Uterus (tissue), 2 donors: ENCODE measurements at regions not wholly inside any gene's neighbourhood (a gene's known extent, or its start where the extent isn't known, plus 50 kb on each side); places are given as distances from the start of the nearest gene placed in this dataset.

Experiments
- POLR2A ChIP-seq, 2 donors: fragments of 450-650 bp; IDR thresholded peaks; one replicate each; pipeline ENCODE4 v1.6.1; 2016; ENCODE audit warnings: antibody characterized with exemption in 2 of 2, mild to moderate bottlenecking in 1 of 2, moderate library complexity in 1 of 2
- TF ChIP-seq, protein P1 (sequence below), 4 experiments: fragments of 200-600 bp in 2 of 4; fragments of 450-650 bp in 2 of 4; sonication (generic) in 2 of 4; IDR thresholded peaks; one replicate each; pipeline ENCODE4 v1.5.1; 2016 to 2019; ENCODE audit warnings: antibody characterized with exemption in 4 of 4, mild to moderate bottlenecking in 2 of 4, moderate library complexity in 1 of 4

DNA sequence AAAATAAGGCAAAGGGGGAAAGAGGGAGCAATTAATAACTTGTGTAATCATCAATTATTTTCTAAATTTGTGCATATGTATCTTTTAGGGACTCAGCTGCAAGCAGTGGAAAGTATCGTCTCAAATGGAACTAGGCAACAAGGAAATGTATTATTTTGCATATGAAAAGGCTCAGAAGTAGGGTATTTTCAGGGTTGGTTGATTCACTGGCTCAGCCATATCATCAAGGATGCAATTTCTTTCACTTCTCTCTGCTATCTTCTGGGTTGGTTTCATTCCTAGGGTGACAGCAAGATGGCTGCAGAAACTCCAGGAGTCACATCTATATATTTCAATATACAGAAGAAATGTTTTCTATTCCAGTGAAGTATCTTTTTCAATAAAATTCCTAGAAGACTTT lies 509.8 kb downstream of the DMAC1 start:
- TF ChIP-seq, protein P1, sequence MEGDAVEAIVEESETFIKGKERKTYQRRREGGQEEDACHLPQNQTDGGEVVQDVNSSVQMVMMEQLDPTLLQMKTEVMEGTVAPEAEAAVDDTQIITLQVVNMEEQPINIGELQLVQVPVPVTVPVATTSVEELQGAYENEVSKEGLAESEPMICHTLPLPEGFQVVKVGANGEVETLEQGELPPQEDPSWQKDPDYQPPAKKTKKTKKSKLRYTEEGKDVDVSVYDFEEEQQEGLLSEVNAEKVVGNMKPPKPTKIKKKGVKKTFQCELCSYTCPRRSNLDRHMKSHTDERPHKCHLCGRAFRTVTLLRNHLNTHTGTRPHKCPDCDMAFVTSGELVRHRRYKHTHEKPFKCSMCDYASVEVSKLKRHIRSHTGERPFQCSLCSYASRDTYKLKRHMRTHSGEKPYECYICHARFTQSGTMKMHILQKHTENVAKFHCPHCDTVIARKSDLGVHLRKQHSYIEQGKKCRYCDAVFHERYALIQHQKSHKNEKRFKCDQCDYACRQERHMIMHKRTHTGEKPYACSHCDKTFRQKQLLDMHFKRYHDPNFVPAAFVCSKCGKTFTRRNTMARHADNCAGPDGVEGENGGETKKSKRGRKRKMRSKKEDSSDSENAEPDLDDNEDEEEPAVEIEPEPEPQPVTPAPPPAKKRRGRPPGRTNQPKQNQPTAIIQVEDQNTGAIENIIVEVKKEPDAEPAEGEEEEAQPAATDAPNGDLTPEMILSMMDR (IDR thresholded peaks at IDR 0.05): no peak
- TF ChIP-seq POLR2A (IDR thresholded peaks at IDR 0.05): no peak
